NCI-H1048 (cell line): ENCODE measurements at regions not wholly inside any gene's neighbourhood (a gene's known extent, or its start where the extent isn't known, plus 50 kb on each side); places are given as distances from the start of the nearest gene placed in this dataset.

ENCODE experiments used
- DNase-seq: peaks from one replicate; lab custom pipeline; 2025; lab: John Stamatoyannopoulos, UW

DNA sequence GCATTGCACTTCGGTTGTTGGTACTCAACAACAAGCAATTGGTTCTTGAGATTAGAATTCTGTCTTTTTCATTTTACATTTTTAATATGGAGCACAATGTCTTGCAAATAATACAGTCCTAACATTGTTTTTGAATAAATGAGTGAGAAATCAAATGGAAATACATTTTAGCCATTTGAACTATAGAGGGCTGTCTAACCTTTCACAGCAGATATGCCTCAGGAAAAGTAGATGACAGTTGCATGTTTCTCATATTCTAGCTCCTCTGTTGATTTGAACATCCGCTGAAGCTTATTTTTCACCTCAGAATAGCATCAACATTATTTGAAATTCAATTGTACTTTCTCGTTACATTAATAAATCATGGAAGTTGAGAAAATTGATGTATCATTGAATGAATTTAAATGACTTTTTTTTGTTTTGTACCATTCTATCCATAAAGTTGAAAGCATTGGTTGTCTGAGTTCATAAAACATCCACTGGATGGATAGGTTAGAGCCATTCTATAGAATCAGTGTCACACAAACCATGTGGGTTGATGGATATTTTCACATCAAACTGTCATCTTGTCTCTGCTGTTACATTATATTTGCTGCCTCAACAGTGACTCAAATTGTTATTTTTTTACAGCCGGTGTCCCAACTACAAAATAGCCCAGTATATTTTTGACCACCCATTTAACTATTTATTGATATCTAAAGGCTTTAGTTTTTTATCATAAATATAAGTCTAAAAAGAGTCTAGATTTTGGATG is 928.3 kb downstream of the NSUN3 start:
- no peak for DNase-seq

DNA sequence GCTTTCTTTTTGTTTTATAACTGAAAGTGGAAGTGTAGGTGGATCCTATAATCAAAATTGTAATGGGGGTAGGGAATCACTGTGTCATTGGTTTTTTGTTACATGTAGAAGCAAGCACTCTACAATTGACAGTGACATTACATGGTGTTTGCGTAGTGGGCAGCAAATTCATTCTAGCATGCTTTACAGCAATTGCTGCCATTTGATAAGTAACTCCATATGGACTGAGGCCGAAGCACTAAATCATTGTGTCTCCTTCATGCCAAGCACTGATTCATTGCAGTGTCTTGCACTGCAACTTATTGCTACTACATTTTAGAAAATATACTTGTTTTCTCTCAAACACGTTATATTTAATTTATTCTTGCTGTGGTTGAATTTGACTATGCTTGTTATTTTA is 933.9 kb downstream of the NSUN3 start:
- no peak for DNase-seq

DNA sequence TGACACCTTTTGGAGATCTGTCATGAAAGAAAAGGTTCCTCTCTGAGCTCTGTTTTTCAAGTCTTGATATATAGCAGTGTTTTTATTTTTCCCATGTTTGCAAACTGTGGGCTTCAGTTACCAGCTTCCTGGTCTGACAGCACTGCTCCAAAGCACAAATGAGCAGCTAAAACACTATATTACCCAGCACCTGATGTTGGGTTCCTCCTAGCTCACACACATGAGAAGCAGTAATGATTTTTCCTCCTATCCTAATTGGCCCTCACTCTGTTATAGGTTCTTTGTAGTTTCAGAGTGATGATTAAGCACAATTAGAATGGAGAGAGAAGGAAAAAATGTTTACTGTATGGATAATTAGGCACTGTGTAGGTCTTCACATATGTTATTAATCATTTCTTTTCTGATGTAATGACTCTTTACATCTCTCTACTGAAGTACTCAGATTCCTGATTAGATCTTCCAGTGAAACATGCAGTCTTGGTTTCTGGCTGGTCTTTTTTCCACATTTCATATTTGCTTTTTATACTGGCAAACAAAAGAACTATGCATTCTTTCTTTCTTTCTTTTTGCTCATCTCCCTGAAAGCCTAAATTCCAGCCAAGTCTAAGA is 939.7 kb downstream of the NSUN3 start:
- no peak for DNase-seq

DNA sequence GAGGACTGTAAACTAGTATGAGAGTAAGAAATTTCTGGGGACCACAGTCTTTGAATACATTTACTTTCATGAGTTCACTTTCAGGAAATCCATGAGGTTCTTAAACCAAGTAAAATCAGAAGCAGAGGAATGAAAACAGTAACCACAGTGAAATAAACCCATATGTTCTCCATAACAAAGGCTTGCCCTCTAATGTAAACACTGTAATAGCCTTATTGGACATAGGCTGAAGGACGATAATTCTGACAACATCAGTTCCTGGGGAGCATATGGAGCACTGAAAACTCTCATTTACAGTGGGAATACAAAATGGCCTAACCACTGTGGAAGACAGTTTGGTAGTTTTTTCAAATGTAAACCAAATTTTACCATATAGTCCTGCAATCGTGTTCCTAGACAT is 965.8 kb downstream of the NSUN3 start:
- DNase-seq, result no peak

GRCh38 chr3:95029644-95030043 is 966.8 kb downstream of the NSUN3 start:
- no peak for DNase-seq

- DNase-seq, result no peak
These were observed 973.7 kb downstream of the NSUN3 start for GRCh38 chr3:95036526-95037021.

- DNase-seq, result no peak
These were observed 974.2 kb downstream of the NSUN3 start for GRCh38 chr3:95037097-95037496.

DNA sequence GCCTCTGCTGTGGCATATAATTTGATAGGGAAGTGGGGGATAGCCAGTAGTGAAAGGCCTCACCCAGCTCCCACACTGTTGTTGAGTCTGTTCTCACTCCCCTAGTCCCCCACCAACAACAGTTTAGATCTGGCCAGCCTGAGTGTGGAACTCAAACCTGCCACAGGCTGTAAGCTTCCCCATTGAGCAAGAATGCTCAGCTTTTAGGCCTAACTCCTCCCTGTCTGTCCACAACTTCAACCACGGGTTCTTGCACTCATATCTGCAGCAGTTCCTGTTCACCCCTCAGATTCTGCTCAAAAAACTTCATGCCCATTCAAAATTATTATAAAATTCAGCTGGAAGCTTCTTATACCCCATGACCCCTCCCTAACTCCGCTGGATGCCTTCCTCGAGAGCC is 975.1 kb downstream of the NSUN3 start:
- no peak for DNase-seq

GRCh38 chr3:95044101-95044500 is 981.2 kb downstream of the NSUN3 start:
- DNase-seq, result no peak

GRCh38 chr3:95048564-95048963 is 985.7 kb downstream of the NSUN3 start:
- no peak for DNase-seq

DNA sequence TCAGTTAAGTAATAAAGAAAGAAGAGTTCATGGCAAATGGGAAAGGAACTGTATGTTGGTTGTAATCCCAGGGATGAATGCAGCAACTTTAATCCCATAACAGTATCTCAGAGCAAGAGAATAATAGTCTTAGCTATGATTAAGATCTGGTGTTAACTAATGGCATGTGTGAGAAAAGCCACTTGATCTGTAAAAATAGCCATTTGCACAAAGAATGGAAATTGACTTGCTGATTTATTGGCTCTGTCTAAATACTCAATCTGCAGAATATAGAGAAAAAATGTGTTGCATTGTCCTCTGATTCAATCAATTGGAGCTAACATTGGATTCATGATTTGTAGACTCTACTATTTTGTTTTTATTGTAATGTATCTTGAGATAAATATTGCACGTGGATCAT is 987.0 kb downstream of the NSUN3 start:
- no peak for DNase-seq

DNA sequence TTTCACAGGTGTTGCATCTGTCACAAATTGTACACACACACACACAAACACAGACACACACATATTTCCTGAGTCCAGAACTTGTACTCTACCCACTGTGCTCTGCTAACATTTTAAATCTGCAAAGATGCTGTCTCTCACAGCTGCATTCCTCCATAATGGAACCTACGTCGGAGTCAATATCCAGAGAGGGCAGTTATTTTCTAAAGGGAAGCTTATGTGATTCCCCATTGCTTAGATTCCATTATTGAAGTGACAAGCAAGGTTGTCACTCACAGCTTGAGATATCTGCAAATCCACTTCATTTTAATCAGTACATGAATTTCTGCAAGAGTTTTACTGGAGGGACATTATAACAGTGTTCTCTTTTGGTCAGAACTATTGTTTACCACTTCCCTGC is 992.4 kb downstream of the NSUN3 start:
- no peak for DNase-seq

DNA sequence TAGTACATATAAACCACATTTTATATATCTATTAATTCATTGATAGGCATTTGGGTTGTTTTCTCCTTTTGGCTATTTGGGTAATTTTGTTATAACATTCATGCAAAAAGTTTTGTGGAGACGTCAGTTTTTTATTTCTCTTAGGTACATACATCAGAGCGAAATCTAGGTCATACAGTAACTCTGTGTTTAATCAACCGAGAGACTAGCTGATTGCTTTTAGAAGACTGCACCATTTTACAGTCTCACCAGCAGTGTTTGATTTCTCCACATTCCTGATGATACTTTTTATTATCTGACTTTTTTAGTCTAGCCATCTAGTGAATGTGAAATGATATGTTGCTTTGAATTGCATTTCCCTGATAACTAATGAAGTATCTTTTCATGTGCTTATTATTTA is 1019.3 kb downstream of the NSUN3 start:
- DNase-seq, result no peak

DNA sequence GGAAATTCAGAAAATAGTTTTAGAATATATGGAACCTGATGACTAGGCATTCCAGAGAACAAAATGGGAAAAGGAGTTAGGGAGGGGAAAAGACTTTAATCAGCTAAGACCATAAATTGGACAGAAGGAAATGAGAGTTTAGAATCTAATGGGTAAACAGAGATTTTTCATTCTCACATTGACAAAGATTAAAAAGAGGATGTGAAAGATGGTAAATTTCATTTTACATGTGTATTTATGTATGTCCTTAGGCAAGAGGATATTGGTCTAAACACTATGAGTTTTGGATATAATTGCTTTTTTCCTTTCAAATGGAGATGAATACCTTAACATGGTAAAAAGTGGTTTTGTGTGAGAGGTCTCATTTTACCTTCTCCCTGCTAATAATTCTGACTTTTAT is 1021.9 kb downstream of the NSUN3 start:
- DNase-seq, result no peak

DNA sequence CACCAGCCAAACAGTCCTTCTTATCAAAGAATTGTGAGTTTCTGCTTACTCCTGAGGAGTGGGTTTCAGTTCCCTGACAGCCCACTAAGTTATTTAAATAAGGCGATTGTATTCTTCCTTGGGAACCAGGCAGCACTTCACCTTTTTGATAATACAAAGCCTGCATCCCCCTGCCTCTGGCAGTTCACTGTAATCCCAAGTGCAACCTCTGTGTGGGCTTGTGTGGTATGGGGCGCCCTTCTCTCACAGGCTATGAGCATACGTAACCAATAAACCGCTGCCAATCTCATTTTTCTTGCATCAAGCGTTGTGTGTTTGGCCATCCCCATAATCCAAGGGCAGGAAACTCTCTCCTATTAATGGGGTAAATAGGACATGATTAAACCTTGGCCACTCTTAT is 1025.6 kb downstream of the NSUN3 start:
- DNase-seq, result no peak

GRCh38 chr3:95097493-95097892 is 1034.6 kb downstream of the NSUN3 start:
- DNase-seq, result no peak

- DNase-seq, result no peak
These were observed 1058.1 kb downstream of the NSUN3 start for GRCh38 chr3:95120921-95121320.

DNA sequence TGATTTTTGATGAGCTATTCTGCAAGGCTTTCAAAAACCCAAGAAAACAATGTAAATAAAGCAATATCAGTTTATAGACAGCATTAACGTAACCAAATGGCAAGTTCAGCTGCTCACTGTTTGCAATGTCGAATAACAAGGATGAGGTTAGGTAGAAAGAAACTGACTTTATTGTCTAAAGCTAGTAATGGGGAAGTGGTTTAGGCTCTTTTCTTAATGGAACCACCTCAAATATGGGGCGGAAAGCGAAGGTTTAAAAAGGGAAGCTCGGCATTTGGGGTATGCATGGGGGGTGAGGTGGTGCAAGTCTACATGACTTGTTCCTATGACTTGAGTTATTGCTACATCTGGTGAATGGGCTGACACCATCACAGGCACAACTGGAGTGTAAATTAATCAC is 1060.2 kb downstream of the NSUN3 start:
- DNase-seq, result no peak

DNA sequence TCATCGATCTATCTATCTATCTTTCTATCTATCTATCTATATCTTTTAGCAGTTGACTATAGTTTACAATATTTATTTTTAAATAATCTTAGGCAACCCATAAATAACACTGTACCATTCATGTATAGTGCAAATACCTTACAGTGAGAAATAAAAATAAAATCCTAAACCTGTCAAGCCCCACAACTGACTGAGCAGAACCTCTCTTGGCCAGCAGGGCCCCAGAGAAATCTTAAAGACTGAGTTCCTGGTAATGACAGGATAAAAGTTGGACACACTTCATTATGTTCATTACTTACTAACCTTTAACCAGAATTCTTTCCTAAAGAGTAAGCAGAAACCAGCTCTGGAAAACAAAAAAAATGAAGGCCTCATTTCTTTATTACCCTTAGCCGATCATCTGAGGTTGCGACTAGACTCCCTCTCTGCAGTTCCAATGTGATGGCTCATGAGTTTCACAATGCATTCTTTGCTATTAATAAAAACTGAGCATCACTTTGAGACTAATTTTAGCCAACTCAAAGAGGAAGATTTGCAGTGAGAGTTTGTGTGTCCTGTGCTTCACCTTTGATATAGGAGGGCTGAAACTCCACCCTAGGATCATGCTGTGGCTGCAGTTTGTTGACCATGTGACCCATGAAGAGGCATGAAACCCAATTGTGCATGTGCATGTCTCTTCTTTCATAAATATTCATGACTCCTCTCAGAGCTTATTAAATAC is 1072.0 kb downstream of the NSUN3 start:
- no peak for DNase-seq

- DNase-seq, result no peak
These were observed 1085.2 kb downstream of the NSUN3 start for GRCh38 chr3:95148107-95148506.

- DNase-seq, result no peak
These were observed 1088.7 kb downstream of the NSUN3 start for GRCh38 chr3:95151590-95151989.

- DNase-seq, result no peak
These were observed 1091.9 kb downstream of the NSUN3 start for GRCh38 chr3:95154766-95155165.

DNA sequence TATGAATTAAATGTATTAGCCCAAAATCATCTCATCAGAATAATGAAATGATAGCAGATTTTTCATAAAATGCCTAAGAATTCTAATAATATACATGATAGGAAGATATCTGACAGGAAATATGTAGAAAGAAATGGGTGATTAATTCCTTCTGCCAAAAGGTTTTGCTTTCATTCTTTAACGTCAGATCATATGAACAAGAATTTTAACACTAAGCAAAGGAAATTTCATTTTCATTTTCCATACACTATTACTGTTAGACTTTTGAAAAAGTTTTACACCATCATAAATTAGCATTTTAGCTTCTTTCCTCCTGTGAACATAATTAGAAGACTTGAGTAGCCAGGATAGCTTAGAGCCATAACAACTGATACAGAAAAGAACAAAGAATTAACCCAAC is 1099.9 kb downstream of the NSUN3 start:
- no peak for DNase-seq
